Smooth muscle cell (in vitro differentiated cells): ENCODE measurements at regions not wholly inside any gene's neighbourhood (a gene's known extent, or its start where the extent isn't known, plus 50 kb on each side); places are given as distances from the start of the nearest gene placed in this dataset.
A peak's percentile ranks its signal among the peaks of the same experiment; 100 is the strongest.

Source experiments
- DNase-seq: peaks from one replicate; lab custom pipeline; 2025; ENCODE audit not compliant: unreplicated experiment; lab: John Stamatoyannopoulos, UW
- H2AFZ ChIP-seq: fragments of 200-600 bp; sonication (generic); 2 replicates; pipeline ENCODE4 v1.6.0; 2016; ENCODE audit warnings: antibody characterized with exemption, low read depth, mild to moderate bottlenecking
- H3F3A ChIP-seq: fragments of 200-600 bp; sonication (generic); 2 replicates; pipeline ENCODE4 v1.6.0; 2017; ENCODE audit warnings: antibody characterized with exemption, low read depth
- H3K27ac ChIP-seq: fragments of 200-600 bp; sonication (generic); 2 replicates; pipeline ENCODE4 v1.5.1; 2016; ENCODE audit warnings: low read depth, mild to moderate bottlenecking
- H3K27me3 ChIP-seq: fragments of 200-600 bp; sonication (generic); 2 replicates; pipeline ENCODE4 v1.6.1; 2016; ENCODE audit warnings: low read depth, mild to moderate bottlenecking
- H3K36me3 ChIP-seq: fragments of 200-600 bp; sonication (generic); 2 replicates; pipeline ENCODE4 v1.5.1; 2016; ENCODE audit warnings: low read depth
- H3K4me1 ChIP-seq: fragments of 200-600 bp; sonication (generic); 2 replicates; pipeline ENCODE4 v1.5.1; 2016; ENCODE audit warnings: low read depth
- H3K4me2 ChIP-seq: fragments of 200-600 bp; sonication (generic); 2 replicates; pipeline ENCODE4 v1.6.0; 2016; ENCODE audit warnings: mild to moderate bottlenecking
- H3K4me3 ChIP-seq: fragments of 200-600 bp; sonication (generic); 2 replicates; pipeline ENCODE4 v1.5.1; 2016; ENCODE audit warnings: mild to moderate bottlenecking
- H3K79me2 ChIP-seq: fragments of 200-600 bp; sonication (generic); 2 replicates; pipeline ENCODE4 v1.6.0; 2016; ENCODE audit warnings: low read depth, mild to moderate bottlenecking
- H3K9ac ChIP-seq: fragments of 200-600 bp; sonication (generic); 2 replicates; pipeline ENCODE4 v1.6.0; 2016; ENCODE audit warnings: low read depth
- H3K9me3 ChIP-seq: fragments of 200-600 bp; sonication (generic); replicated peaks from 2 replicates; pipeline ENCODE4 v1.5.1; 2016; ENCODE audit warnings: low read depth
- H4K20me1 ChIP-seq: fragments of 200-600 bp; sonication (generic); 2 replicates; pipeline ENCODE4 v1.6.0; 2016; ENCODE audit warnings: low read depth
- WGBS: methylation state at CpG from one replicate; pipeline ENCODE4 v1.1.7; 2016; ENCODE audit warnings: low lambda C conversion rate; 5-methylcytosine and 5-hydroxymethylcytosine counted together
- TF ChIP-seq, protein P1 (sequence below): fragments of 200-600 bp; sonication (generic); IDR thresholded peaks from 2 replicates; pipeline ENCODE4 v1.5.1; 2017; ENCODE audit warnings: borderline replicate concordance, mild to moderate bottlenecking, antibody characterized with exemption; ENCODE audit not compliant: insufficient read depth, poor library complexity, severe bottlenecking

DNA sequence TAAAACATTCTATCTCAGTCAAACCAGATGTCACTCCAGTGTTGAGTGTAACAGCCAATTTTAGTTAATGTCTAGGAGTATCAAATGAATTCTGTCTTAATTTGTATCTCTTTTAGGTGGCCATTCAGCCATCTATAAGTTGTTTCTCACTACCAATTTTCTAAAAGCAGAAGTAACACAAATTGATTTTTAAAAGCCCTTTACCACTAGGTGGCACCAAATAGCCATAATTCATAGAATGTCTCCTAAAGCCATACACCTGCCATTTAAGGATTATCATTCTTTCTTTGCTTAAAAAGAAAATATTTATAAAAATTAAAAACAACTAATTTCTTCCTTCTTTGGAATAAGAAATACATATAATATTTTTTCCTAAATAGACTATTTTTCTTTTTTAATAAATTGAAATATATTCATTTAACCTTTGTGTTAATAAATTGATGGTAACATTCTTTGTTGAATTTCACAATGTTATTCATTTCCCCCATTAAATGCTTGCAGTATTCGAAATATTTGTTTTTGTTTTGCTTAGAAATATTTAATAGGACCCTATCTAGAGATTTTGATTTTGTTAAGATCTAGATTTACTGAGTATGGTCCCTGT, 107.8 kb upstream of the PPP1R3A start:
- H3K9ac ChIP-seq: no peak overlapping the region
- H2AFZ ChIP-seq: no peak overlapping the region
- H3F3A ChIP-seq: no peaks in the 10 kb centered on the region
- H3K4me2 ChIP-seq: no peak overlapping the region
- H3K36me3 ChIP-seq: no peaks in the 10 kb centered on the region
- no peak overlapping the region for H3K27ac ChIP-seq
- DNase-seq: no peak
- 2% methylated on average over 1 of the region's 1 CpG for WGBS
- H4K20me1 ChIP-seq: no peaks in the 10 kb centered on the region
- no peaks in the 10 kb centered on the region for H3K79me2 ChIP-seq
- H3K4me3 ChIP-seq: no peak overlapping the region
- H3K27me3 ChIP-seq: peaks cover 22% of the 10 kb centered on the region
- no peaks in the 10 kb centered on the region for H3K9me3 ChIP-seq
- no peaks in the 10 kb centered on the region for H3K4me1 ChIP-seq
- TF ChIP-seq, protein P1, sequence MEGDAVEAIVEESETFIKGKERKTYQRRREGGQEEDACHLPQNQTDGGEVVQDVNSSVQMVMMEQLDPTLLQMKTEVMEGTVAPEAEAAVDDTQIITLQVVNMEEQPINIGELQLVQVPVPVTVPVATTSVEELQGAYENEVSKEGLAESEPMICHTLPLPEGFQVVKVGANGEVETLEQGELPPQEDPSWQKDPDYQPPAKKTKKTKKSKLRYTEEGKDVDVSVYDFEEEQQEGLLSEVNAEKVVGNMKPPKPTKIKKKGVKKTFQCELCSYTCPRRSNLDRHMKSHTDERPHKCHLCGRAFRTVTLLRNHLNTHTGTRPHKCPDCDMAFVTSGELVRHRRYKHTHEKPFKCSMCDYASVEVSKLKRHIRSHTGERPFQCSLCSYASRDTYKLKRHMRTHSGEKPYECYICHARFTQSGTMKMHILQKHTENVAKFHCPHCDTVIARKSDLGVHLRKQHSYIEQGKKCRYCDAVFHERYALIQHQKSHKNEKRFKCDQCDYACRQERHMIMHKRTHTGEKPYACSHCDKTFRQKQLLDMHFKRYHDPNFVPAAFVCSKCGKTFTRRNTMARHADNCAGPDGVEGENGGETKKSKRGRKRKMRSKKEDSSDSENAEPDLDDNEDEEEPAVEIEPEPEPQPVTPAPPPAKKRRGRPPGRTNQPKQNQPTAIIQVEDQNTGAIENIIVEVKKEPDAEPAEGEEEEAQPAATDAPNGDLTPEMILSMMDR: peak; percentile 77

DNA sequence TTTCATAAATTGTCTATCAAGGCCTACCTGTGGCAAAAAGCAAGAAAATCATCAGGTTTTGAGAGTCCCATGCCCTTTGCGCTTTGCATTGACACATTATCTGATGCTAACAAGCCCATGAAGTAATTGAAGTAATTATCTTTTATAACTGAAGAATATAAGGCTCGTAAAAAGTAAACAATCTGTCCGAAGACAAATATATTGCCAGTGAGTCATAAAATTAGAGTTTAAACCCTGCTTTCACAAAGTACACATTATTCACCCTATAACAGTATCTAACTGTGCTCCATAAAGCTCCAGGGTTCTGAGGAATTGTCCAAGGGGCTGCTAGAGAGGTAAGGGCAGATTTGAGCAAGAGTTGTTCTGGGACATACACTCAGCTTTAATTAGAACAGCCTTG, 102.3 kb upstream of the PPP1R3A start:
- Histone ChIP-seq H3K4me2 (no peak overlapping the region), H3K27me3 (peaks cover 22% of the 10 kb centered on the region), H3K27ac (no peak overlapping the region), H3K9me3 (no peaks in the 10 kb centered on the region), H2AFZ (no peak overlapping the region), H3K9ac (no peak overlapping the region), H4K20me1 (no peaks in the 10 kb centered on the region), H3K4me3 (no peak overlapping the region), H3F3A (no peaks in the 10 kb centered on the region), H3K79me2 (no peaks in the 10 kb centered on the region), H3K36me3 (no peaks in the 10 kb centered on the region), H3K4me1 (no peaks in the 10 kb centered on the region)
- TF ChIP-seq, protein P1: no peak
- no peak for DNase-seq
- 72% methylated on average over 3 of the region's 3 CpGs for WGBS

DNA sequence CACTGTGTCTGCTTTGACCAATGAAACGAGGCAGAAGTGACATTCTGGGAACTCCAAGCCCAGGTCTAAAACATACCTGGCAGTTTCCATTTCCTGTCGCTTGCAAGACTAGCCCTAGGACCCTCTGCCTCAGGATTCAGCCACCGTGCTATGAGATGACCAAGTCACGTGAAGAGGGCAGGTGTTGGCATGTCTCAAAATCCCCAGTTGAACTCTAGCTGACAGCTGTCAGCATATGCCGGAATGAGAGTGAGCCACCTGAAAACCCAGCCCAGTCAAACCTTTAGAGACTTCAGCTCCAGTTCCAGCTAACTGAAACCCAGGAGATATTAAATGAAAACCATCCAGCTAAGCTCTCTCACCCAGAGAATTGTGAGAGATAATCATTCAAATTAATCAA, 89.9 kb upstream of the PPP1R3A start:
- TF ChIP-seq, protein P1: no peak
- Histone ChIP-seq H4K20me1 (no peaks in the 10 kb centered on the region), H2AFZ (no peak overlapping the region), H3K9me3 (no peaks in the 10 kb centered on the region), H3K9ac (no peak overlapping the region), H3K27ac (no peak overlapping the region), H3K27me3 (peaks cover 9% of the 10 kb centered on the region), H3F3A (no peaks in the 10 kb centered on the region), H3K4me1 (no peaks in the 10 kb centered on the region), H3K4me2 (no peak overlapping the region), H3K4me3 (no peak overlapping the region), H3K79me2 (no peaks in the 10 kb centered on the region), H3K36me3 (no peaks in the 10 kb centered on the region)
- WGBS: 80% methylated on average over 5 of the region's 5 CpGs
- no peak for DNase-seq

DNA sequence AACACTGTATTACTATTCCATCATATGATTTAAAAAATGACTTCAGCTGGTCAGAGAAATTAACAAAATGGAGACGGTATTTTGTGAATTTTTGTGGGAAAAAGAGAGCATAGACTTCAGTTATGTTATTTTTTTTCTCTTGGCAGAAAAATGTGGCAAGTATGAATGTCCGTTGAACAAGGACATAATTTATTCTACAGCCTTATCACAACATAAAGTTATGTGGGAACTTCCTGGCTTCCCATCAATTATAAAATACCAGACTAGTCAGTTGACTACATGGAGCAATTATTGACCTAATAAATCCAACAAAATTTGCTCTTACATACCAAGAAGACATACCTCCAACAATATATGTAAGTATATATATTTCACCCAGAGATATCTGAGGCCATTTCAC, 88.6 kb upstream of the PPP1R3A start:
- Histone ChIP-seq H3K27ac (no peak overlapping the region), H3K9ac (no peak overlapping the region), H3F3A (no peaks in the 10 kb centered on the region), H3K4me2 (no peak overlapping the region), H4K20me1 (no peaks in the 10 kb centered on the region), H3K27me3 (peaks cover 9% of the 10 kb centered on the region), H3K36me3 (no peaks in the 10 kb centered on the region), H3K4me3 (no peak overlapping the region), H3K9me3 (no peaks in the 10 kb centered on the region), H3K4me1 (no peaks in the 10 kb centered on the region), H2AFZ (no peak overlapping the region), H3K79me2 (no peaks in the 10 kb centered on the region)
- no peak for DNase-seq
- TF ChIP-seq, protein P1: no peak
- WGBS: 89% methylated on average over 2 of the region's 2 CpGs
